ENCODE measurements at regions not wholly inside any gene's neighbourhood (a gene's known extent, or its start where the extent isn't known, plus 50 kb on each side); places are given as distances from the start of the nearest gene placed in this dataset.

DNA sequence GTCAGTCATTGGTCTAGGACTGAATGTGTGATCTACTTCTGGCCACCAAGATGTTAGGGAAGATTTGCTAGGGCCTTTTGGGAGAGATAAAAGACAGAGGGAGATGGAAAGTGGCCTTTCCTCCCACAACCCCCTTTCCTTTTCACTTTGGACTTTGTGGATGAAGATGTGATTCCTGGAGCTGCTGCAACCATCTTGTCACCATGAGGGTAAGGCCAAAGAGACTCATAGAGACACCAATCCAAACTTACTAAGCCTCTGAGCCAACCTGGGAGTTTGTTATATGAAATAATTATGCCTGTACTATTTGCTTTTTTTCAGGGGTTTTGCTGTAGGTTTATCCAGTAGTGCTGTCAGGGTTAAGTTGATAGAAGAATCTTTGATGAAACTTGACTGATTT, 111.8 kb upstream of the SMIM23 start:
- TF ChIP-seq MXI1 (conservative IDR thresholded peaks at IDR 0.05; ENCODE audit: poor library complexity, severe bottlenecking): no peak
- TF ChIP-seq, protein P1, sequence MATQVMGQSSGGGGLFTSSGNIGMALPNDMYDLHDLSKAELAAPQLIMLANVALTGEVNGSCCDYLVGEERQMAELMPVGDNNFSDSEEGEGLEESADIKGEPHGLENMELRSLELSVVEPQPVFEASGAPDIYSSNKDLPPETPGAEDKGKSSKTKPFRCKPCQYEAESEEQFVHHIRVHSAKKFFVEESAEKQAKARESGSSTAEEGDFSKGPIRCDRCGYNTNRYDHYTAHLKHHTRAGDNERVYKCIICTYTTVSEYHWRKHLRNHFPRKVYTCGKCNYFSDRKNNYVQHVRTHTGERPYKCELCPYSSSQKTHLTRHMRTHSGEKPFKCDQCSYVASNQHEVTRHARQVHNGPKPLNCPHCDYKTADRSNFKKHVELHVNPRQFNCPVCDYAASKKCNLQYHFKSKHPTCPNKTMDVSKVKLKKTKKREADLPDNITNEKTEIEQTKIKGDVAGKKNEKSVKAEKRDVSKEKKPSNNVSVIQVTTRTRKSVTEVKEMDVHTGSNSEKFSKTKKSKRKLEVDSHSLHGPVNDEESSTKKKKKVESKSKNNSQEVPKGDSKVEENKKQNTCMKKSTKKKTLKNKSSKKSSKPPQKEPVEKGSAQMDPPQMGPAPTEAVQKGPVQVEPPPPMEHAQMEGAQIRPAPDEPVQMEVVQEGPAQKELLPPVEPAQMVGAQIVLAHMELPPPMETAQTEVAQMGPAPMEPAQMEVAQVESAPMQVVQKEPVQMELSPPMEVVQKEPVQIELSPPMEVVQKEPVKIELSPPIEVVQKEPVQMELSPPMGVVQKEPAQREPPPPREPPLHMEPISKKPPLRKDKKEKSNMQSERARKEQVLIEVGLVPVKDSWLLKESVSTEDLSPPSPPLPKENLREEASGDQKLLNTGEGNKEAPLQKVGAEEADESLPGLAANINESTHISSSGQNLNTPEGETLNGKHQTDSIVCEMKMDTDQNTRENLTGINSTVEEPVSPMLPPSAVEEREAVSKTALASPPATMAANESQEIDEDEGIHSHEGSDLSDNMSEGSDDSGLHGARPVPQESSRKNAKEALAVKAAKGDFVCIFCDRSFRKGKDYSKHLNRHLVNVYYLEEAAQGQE (IDR thresholded peaks at IDR 0.05; ENCODE audit: borderline replicate concordance): no peak
- TF ChIP-seq RAD21 (conservative IDR thresholded peaks at IDR 0.05): no peak
- TF ChIP-seq SMC3 (conservative IDR thresholded peaks at IDR 0.05; ENCODE audit: poor library complexity): no peak
- TF ChIP-seq, protein P2, sequence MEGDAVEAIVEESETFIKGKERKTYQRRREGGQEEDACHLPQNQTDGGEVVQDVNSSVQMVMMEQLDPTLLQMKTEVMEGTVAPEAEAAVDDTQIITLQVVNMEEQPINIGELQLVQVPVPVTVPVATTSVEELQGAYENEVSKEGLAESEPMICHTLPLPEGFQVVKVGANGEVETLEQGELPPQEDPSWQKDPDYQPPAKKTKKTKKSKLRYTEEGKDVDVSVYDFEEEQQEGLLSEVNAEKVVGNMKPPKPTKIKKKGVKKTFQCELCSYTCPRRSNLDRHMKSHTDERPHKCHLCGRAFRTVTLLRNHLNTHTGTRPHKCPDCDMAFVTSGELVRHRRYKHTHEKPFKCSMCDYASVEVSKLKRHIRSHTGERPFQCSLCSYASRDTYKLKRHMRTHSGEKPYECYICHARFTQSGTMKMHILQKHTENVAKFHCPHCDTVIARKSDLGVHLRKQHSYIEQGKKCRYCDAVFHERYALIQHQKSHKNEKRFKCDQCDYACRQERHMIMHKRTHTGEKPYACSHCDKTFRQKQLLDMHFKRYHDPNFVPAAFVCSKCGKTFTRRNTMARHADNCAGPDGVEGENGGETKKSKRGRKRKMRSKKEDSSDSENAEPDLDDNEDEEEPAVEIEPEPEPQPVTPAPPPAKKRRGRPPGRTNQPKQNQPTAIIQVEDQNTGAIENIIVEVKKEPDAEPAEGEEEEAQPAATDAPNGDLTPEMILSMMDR (IDR thresholded peaks at IDR 0.05; ENCODE audit: poor library complexity, severe bottlenecking): no peak
- TF ChIP-seq POLR2AphosphoS5 (IDR thresholded peaks at IDR 0.05): no peak
- no peak for TF ChIP-seq EP300 (conservative IDR thresholded peaks at IDR 0.05; ENCODE audit: poor library complexity, severe bottlenecking)
- no peak for TF ChIP-seq EZH2 (IDR thresholded peaks at IDR 0.05; ENCODE audit: borderline replicate concordance, insufficient read depth, low read length, poor library complexity, severe bottlenecking)
- TF ChIP-seq TAF1 (IDR thresholded peaks at IDR 0.05; ENCODE audit: low read depth): no peak
- H3K27ac ChIP-seq (ENCODE audit: low read length): no peak overlapping the region
- H3K79me2 ChIP-seq (replicated peaks; ENCODE audit: insufficient read depth, low read length): no peaks in the 10 kb centered on the region
- no peaks in the 10 kb centered on the region for H3K9me3 ChIP-seq (ENCODE audit: low read length)
- H4K20me1 ChIP-seq (ENCODE audit: insufficient read depth): no peaks in the 10 kb centered on the region
- no peaks in the 10 kb centered on the region for H3K36me3 ChIP-seq (ENCODE audit: insufficient read depth, low read length)
- no peak overlapping the region for H2AFZ ChIP-seq (ENCODE audit: low read depth, low read length)
- no peak overlapping the region for H3K4me3 ChIP-seq (ENCODE audit: low read length)
- no peaks in the 10 kb centered on the region for H3K27me3 ChIP-seq (ENCODE audit: insufficient read depth, low read depth, low read length)
- no peak overlapping the region for H3K4me2 ChIP-seq (ENCODE audit: low read length)
- no peaks in the 10 kb centered on the region for H3K9me2 ChIP-seq (ENCODE audit: insufficient read depth, low read length)
- no peak overlapping the region for H3K9ac ChIP-seq (ENCODE audit: low read length)
- no peaks in the 10 kb centered on the region for H3F3A ChIP-seq (ENCODE audit: insufficient read depth, low read length, poor library complexity, severe bottlenecking)

DNA sequence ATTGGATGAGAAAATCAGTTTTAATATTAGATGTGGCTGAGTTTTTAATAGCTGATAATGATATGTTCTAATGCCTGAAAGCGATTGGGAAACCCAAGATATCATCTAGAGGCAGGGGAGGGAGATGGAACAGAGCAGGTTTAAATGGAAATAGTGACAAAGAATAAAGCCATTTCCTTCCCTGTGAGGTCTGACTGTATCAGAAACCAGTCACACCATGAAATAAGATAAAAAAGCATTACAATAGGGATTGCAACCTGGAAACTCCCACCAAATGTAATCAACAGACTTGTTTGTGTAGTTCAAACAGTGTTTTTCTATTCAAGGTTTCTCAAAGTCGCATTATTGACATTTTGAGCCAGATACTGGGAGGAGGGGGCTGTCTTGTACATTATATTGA, 110.1 kb upstream of the SMIM23 start:
- no peak for TF ChIP-seq POLR2AphosphoS5 (IDR thresholded peaks at IDR 0.05)
- TF ChIP-seq SMC3 (conservative IDR thresholded peaks at IDR 0.05; ENCODE audit: poor library complexity): no peak
- TF ChIP-seq, protein P2 (IDR thresholded peaks at IDR 0.05; ENCODE audit: poor library complexity, severe bottlenecking): no peak
- no peak for TF ChIP-seq RAD21 (conservative IDR thresholded peaks at IDR 0.05)
- no peak for TF ChIP-seq MXI1 (conservative IDR thresholded peaks at IDR 0.05; ENCODE audit: poor library complexity, severe bottlenecking)
- TF ChIP-seq, protein P1 (IDR thresholded peaks at IDR 0.05; ENCODE audit: borderline replicate concordance): no peak
- no peak for TF ChIP-seq EP300 (conservative IDR thresholded peaks at IDR 0.05; ENCODE audit: poor library complexity, severe bottlenecking)
- TF ChIP-seq TAF1 (IDR thresholded peaks at IDR 0.05; ENCODE audit: low read depth): no peak
- no peak for TF ChIP-seq EZH2 (IDR thresholded peaks at IDR 0.05; ENCODE audit: borderline replicate concordance, insufficient read depth, low read length, poor library complexity, severe bottlenecking)

More for the DNA sequence above, 110.1 kb upstream of the SMIM23 start:
- no peak overlapping the region for H3K4me3 ChIP-seq (ENCODE audit: low read length)
- no peaks in the 10 kb centered on the region for H3K9me3 ChIP-seq (ENCODE audit: low read length)
- H3K9ac ChIP-seq (ENCODE audit: low read length): no peak overlapping the region
- no peak overlapping the region for H3K4me2 ChIP-seq (ENCODE audit: low read length)
- H4K20me1 ChIP-seq (ENCODE audit: insufficient read depth): no peaks in the 10 kb centered on the region
- H2AFZ ChIP-seq (ENCODE audit: low read depth, low read length): no peak overlapping the region
- H3K27me3 ChIP-seq (ENCODE audit: insufficient read depth, low read depth, low read length): no peaks in the 10 kb centered on the region
- no peaks in the 10 kb centered on the region for H3K9me2 ChIP-seq (ENCODE audit: insufficient read depth, low read length)
- no peak overlapping the region for H3K27ac ChIP-seq (ENCODE audit: low read length)
- H3K79me2 ChIP-seq (replicated peaks; ENCODE audit: insufficient read depth, low read length): no peaks in the 10 kb centered on the region
- H3K36me3 ChIP-seq (ENCODE audit: insufficient read depth, low read length): no peaks in the 10 kb centered on the region
- H3F3A ChIP-seq (ENCODE audit: insufficient read depth, low read length, poor library complexity, severe bottlenecking): no peaks in the 10 kb centered on the region

All from neural cell (in vitro differentiated cells).